Choroid plexus epithelial cell (primary cell): ENCODE measurements at regions not wholly inside any gene's neighbourhood (a gene's known extent, or its start where the extent isn't known, plus 50 kb on each side); places are given as distances from the start of the nearest gene placed in this dataset.

ENCODE experiments used
- DNase-seq: peaks from one replicate; pipeline ENCODE4 v3.0.0-alpha.2; 2010; ENCODE audit warnings: low read depth
- H3K4me3 ChIP-seq: 2 replicates; pipeline ENCODE4 v1.5.1; 2011; ENCODE audit warnings: low read depth, mild to moderate bottlenecking, control low read depth, low read length, moderate library complexity
- CTCF ChIP-seq: conservative IDR thresholded peaks from 2 replicates; pipeline ENCODE4 v1.5.1; 2011; ENCODE audit warnings: low read depth, mild to moderate bottlenecking, control low read depth, inconsistent platforms, low read length, moderate library complexity

GRCh38 chr5:174325961-174326360, 280.5 kb downstream of the NSG2 start:
- no peak overlapping the region for H3K4me3 ChIP-seq
- DNase-seq, result no peak
- TF ChIP-seq CTCF, result no peak

DNA sequence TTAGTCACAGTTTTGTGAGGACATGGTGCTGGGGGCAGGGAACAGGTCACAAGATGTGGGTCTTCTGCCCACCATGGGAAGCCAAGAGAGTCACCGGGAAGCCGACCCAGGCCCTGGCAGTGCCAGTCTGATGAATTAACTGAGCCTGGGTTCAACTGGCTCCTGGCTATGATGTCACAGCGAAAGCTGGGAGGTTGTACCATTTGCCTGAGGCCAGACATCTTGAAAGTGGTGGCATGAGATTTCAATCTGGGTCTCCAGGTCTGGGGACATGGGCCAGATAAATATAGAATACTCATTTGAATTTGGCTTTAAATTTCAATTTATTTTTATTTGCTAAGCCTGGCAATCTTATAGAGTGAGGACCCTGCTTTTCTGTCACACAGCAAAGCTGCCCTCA, 280.9 kb downstream of the NSG2 start:
- no peak for DNase-seq
- no peak for TF ChIP-seq CTCF
- H3K4me3 ChIP-seq, result no peak overlapping the region

DNA sequence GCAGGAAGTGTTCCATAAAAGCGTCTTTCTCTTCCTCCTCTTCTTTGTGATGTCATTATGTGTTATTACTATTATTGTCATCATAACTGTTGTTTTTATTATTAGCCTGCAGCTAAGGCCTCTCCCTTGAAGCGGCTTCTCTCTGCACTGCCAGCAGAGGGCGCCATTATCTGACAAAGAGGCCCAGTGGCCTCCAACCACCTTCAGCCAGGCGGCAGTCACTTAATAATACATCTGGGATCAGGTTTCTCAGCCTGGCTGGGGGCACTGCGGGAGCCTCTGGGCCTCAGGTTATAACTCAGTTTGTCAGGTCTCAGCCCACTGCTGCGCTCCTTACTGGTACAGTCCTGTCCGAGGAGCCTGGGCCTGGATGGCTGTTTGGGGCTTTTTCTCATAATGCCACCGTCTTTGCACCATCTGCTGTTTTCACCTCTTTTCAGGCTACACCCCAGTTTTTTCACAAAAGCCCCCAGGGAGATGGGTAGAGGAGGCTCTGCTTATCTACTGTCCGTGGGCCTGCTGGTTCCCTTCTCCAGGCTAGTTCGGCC, 281.9 kb downstream of the NSG2 start:
- peak; percentile 94 for TF ChIP-seq CTCF
- peak; percentile 89 for DNase-seq
- H3K4me3 ChIP-seq, result no peak overlapping the region

- no peak for DNase-seq
- no peak for TF ChIP-seq CTCF
- H3K4me3 ChIP-seq, result no peak overlapping the region
These were observed 282.4 kb downstream of the NSG2 start for GRCh38 chr5:174327896-174328295.

DNA sequence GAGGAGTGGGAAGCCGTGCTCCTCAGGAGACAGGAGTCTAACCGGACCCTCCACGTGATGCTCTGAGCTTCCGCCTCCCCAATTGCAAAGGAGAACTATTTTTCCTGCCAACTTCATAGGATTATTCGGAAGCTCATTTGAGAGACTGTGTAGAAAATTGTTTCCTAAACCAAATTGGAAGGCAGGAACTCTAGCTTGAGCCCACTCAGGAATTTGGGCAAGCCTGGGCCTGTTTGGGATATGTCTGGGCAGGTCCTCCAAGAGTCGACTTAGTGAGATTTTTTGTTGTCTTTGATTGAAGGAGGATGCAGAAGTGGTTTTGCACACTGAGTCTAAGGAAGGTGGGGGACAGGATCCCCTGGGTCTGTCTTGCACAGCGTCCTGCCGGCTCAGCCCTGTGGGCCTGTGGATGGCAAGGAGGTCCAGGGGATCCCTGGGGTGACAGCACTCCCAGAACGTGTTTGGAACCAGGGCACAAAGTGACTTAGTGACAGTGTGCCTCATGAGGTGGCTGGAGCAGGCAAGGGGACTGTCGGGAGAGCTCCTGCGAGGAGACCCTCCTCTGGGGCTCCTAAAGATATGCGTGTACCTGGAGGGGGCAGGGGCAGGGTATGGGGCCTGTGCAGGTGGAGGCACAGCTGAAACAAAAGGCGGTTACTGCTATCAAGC, 283.3 kb downstream of the NSG2 start:
- TF ChIP-seq CTCF, result no peak
- no peak for DNase-seq
- H3K4me3 ChIP-seq, result no peak overlapping the region

DNA sequence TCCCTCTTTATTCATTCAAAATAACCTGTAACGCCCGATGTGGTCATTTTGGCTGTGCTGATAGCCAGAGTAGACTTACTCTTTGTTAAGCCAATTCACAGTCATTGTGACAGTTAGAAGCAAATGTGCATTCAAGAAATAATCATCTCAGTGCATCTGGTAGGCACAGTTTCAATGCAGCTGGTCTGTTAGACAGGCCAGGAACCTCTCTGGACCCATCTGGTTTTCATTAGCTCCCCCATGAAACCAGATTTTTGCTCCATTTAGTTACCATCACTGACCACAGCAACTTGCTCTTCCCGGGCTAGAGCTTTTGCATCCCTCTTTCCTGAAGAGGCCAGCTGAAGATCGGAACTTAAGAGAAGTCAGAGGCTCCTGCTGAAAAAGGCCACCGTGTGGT, 284.2 kb downstream of the NSG2 start:
- no peak for DNase-seq
- H3K4me3 ChIP-seq, result no peak overlapping the region
- TF ChIP-seq CTCF, result no peak
